K562 (cell line): ENCODE measurements at regions not wholly inside any gene's neighbourhood (a gene's known extent, or its start where the extent isn't known, plus 50 kb on each side); places are given as distances from the start of the nearest gene placed in this dataset.

Experiments
- ATAC-seq: fragments of 200-7000 bp; cut with Tn5 transposase; 3 replicates; pipeline ENCODE4 v1.9.1; 2020; ENCODE audit warnings: moderate library complexity
- BruUV-seq: library from RNA; stranded (reverse); fragments of 400-500 nt; replicated peaks from 2 replicates; lab custom pipeline; 2021; lab: Mats Ljungman, UMichigan
- CTCF ChIA-PET: fragments of 300-600 bp; formaldehyde crosslinking; extraction: SDS; loops from one replicate; lab custom pipeline; 2021; ENCODE audit warnings: low intra/inter-chr PET ratio; lab: Yijun Ruan, JAX
- POLR2A ChIA-PET: fragments of 300-600, 350-650 bp; sonication (Branson Sonifier 250); formaldehyde crosslinking; extraction: SDS; loops from one replicate; lab custom pipeline; 2021; ENCODE audit warnings: antibody characterized with exemption, inconsistent platforms; lab: Yijun Ruan, JAX
- DNase-seq, 4 experiments: peaks; one replicate each; pipeline versions ENCODE4 v3.0.0 to v3.0.0-alpha.2; 2011 to 2018; ENCODE audit warnings: low spot score in 3 of 4, mixed read lengths in 3 of 4; ENCODE audit errors: extremely low read depth in 1 of 4
- FAIRE-seq: peaks from 2 replicates; lab custom pipeline; 2011; peaks lifted over from hg19 to GRCh38; lab: Jason Lieb, UNC
- H2AFZ ChIP-seq: 2 replicates; pipeline ENCODE4 v1.6.0; 2011; ENCODE audit warnings: low read depth, low read length, control low read depth, inconsistent platforms
- H3K27ac ChIP-seq: fragments of 200-600 bp; 3 replicates; pipeline ENCODE4 v1.8.0; 2011; ENCODE audit warnings: low read depth, mild to moderate bottlenecking, control low read depth, inconsistent platforms, low read length, moderate library complexity, mixed read lengths; ENCODE audit errors: extremely low read depth
- H3K27me3 ChIP-seq, 2 experiments: fragments of 300-600 bp in 1 of 2; 2 replicates in 1 of 2; 3 replicates in 1 of 2; pipeline versions ENCODE4 v1.6.0 to v1.8.0; 2011; ENCODE audit warnings: inconsistent platforms in 2 of 2, low read length in 2 of 2, mild to moderate bottlenecking in 1 of 2, mixed read lengths in 1 of 2, moderate library complexity in 1 of 2; ENCODE audit not compliant: control insufficient read depth in 2 of 2, insufficient read depth in 2 of 2
- H3K36me3 ChIP-seq: fragments of 300-600 bp; 3 replicates; pipeline ENCODE4 v1.8.0; 2011; ENCODE audit warnings: mild to moderate bottlenecking, low read length, inconsistent platforms; ENCODE audit not compliant: control insufficient read depth, insufficient read depth
- H3K4me1 ChIP-seq, 2 experiments: fragments of 200-600 bp in 1 of 2; replicated peaks in 1 of 2; 2 replicates in 1 of 2; 3 replicates in 1 of 2; pipeline versions ENCODE4 v1.5.1 to v1.8.0; 2011; ENCODE audit warnings: inconsistent platforms in 2 of 2, low read length in 2 of 2, mild to moderate bottlenecking in 1 of 2, mixed read lengths in 1 of 2, moderate library complexity in 1 of 2; ENCODE audit not compliant: control insufficient read depth in 2 of 2, insufficient read depth in 2 of 2
- H3K4me2 ChIP-seq: 2 replicates; pipeline ENCODE4 v1.6.1; 2011; ENCODE audit warnings: low read length, control low read depth, inconsistent platforms, mixed read lengths; ENCODE audit not compliant: insufficient read depth
- H3K4me3 ChIP-seq: fragments of 200-600 bp; sonication (generic), shearing (Covaris generic); 2 replicates; pipeline ENCODE4 v1.5.1; 2016; ENCODE audit warnings: control low read depth, inconsistent platforms
- H3K79me2 ChIP-seq: fragments of 200-600 bp; 3 replicates; pipeline ENCODE4 v1.8.0; 2011; ENCODE audit warnings: low read length, inconsistent platforms; ENCODE audit not compliant: control insufficient read depth, insufficient read depth
- H3K9ac ChIP-seq, 2 experiments: 2 replicates each; pipeline versions ENCODE4 v1.6.0 to v1.6.1; 2011; ENCODE audit warnings: low read depth in 2 of 2, low read length in 2 of 2, control low read depth in 1 of 2, inconsistent platforms in 1 of 2, mild to moderate bottlenecking in 1 of 2, mixed read lengths in 1 of 2; ENCODE audit not compliant: insufficient read depth in 1 of 2
- H3K9me1 ChIP-seq: one replicate; pipeline ENCODE4 v1.6.0; 2011; ENCODE audit warnings: inconsistent platforms, mild to moderate bottlenecking, low read length, moderate library complexity; ENCODE audit not compliant: control insufficient read depth, insufficient read depth
- H3K9me3 ChIP-seq: replicated peaks from 2 replicates; pipeline ENCODE4 v1.5.1; 2011; ENCODE audit warnings: low read depth, low read length, inconsistent platforms; ENCODE audit not compliant: control insufficient read depth, insufficient read depth
- H4K20me1 ChIP-seq: replicated peaks from 2 replicates; pipeline ENCODE4 v1.6.1; 2011; ENCODE audit warnings: low read length, inconsistent platforms, mixed read lengths; ENCODE audit not compliant: control insufficient read depth, insufficient read depth
- CBX1 ChIP-seq: sonication (generic); IDR thresholded peaks from 2 replicates; pipeline ENCODE4 v1.6.1; 2016; ENCODE audit warnings: antibody characterized with exemption, low read depth, mild to moderate bottlenecking
- DIDO1 ChIP-seq: fragments of 450-650 bp; IDR thresholded peaks from 2 replicates; pipeline ENCODE4 v1.6.1; 2016; ENCODE audit warnings: low read depth, missing biosample characterization, missing genetic modification characterization
- HDAC6 ChIP-seq: IDR thresholded peaks from 2 replicates; pipeline ENCODE4 v1.6.1; 2012; ENCODE audit warnings: low read depth, mild to moderate bottlenecking, control low read depth, inconsistent platforms, low read length, moderate library complexity
- HEY1 ChIP-seq: fragments of 250-450 bp; sonication (Bioruptor Pico); IDR thresholded peaks from 2 replicates; pipeline ENCODE4 v1.5.0; 2020; ENCODE audit warnings: mild to moderate bottlenecking, moderate library complexity, borderline replicate concordance
- HNRNPK ChIP-seq: fragments of 200-400 bp; formaldehyde crosslinking; IDR thresholded peaks from one replicate; pipeline ENCODE4 v1.6.1; 2018; ENCODE audit warnings: mild to moderate bottlenecking, low read depth, low read length; ENCODE audit not compliant: poor library complexity, severe bottlenecking
- PCBP2 ChIP-seq: fragments of 200-400 bp; formaldehyde crosslinking; IDR thresholded peaks from 2 replicates; pipeline ENCODE4 v1.6.1; 2018; ENCODE audit warnings: low read length, low read depth, mild to moderate bottlenecking, moderate library complexity; ENCODE audit not compliant: poor library complexity, severe bottlenecking
- POLR2B ChIP-seq: fragments of 450-650 bp; IDR thresholded peaks from 2 replicates; pipeline ENCODE4 v1.6.1; 2018; ENCODE audit warnings: low read depth; ENCODE audit not compliant: partially characterized antibody
- THAP12 ChIP-seq: fragments of 250-450 bp; sonication (Bioruptor Pico); IDR thresholded peaks from 2 replicates; pipeline ENCODE4 v1.9.0; 2021; ENCODE audit warnings: mild to moderate bottlenecking, inconsistent platforms
- ZNF518B ChIP-seq: fragments of 250-450 bp; sonication (Bioruptor Pico); IDR thresholded peaks from 2 replicates; pipeline ENCODE4 v1.5.0; 2021; ENCODE audit warnings: mild to moderate bottlenecking, moderate library complexity
- WGBS: fragments of 100-300 bp; shearing (Covaris generic); methylation state at CpG from one replicate; pipeline ENCODE4 v1.1.6; 2016; ENCODE audit warnings: low coverage, mixed read lengths; ENCODE audit not compliant: insufficient coverage; ENCODE audit errors: missing lambda C conversion rate; 5-methylcytosine and 5-hydroxymethylcytosine counted together
- in situ Hi-C: fragments of 300-500 bp; cut with MboI; formaldehyde crosslinking; loops from 4 replicates; pipeline ENCODE4 v1.15.0; 2018; ENCODE audit warnings: inconsistent platforms, mixed read lengths
- intact Hi-C: fragments of 100-400 bp; cut with micrococcal nuclease; formaldehyde crosslinking; loops from 2 replicates; pipeline ENCODE4 v1.14.2; 2022

GRCh38 chr11:38927993-38928392 is 2330.0 kb upstream of the RAG2 start (continued):
- TF ChIP-seq DIDO1 (tag) = no peak
- TF ChIP-seq CBX1 = no peak
- TF ChIP-seq ZNF518B (CRISPR knock-in tag) = no peak
- TF ChIP-seq THAP12 (CRISPR knock-in tag) = no peak

GRCh38 chr11:38924644-38925043 is 2326.6 kb upstream of the RAG2 start:
- no peak overlapping the region for H3K4me3 ChIP-seq
- peak; percentile 80 for TF ChIP-seq PCBP2
- peak; percentile 70 for TF ChIP-seq HNRNPK
- TF ChIP-seq POLR2B = no peak
- no peak for TF ChIP-seq HDAC6
- TF ChIP-seq HEY1 (CRISPR knock-in tag) = no peak
- no peak overlapping the region for H3K4me2 ChIP-seq
- POLR2A ChIA-PET = no interaction called here
- no peaks in the 10 kb centered on the region for H3K27me3 ChIP-seq
- H3K9me1 ChIP-seq = no peaks in the 10 kb centered on the region
- no peak overlapping the region for H3K9ac ChIP-seq
- no peaks in the 10 kb centered on the region for H3K4me1 ChIP-seq
- H3K79me2 ChIP-seq = no peaks in the 10 kb centered on the region
- no peaks in the 10 kb centered on the region for H3K36me3 ChIP-seq
- ATAC-seq (no peak), DNase-seq (no peak), FAIRE-seq (no peak)
- H2AFZ ChIP-seq = no peak overlapping the region
- in situ Hi-C loops (no loop called here), intact Hi-C loops (no loop called here)
- 0% methylated on average over 1 of the region's 1 CpG for WGBS
- CTCF ChIA-PET = no interaction called here
- H3K9me3 ChIP-seq = peaks cover 2% of the 10 kb centered on the region; the same call in 1 of the 2 replicates
- H4K20me1 ChIP-seq = no peaks in the 10 kb centered on the region
- no TSS peak for BruUV-seq
- no peak overlapping the region for H3K27ac ChIP-seq
